ENCODE measurements at regions not wholly inside any gene's neighbourhood (a gene's known extent, or its start where the extent isn't known, plus 50 kb on each side); places are given as distances from the start of the nearest gene placed in this dataset.
"Not testable (repeated sequence)": the region's sequence is repeated elsewhere in the genome, so short reads cannot be mapped to it uniquely, and the experiment has no call there.

GRCh38 chr3:5994651-5995050 is 807.1 kb downstream of the EDEM1 start:
- DNase-seq (ENCODE audit: low read depth), result no peak

GRCh38 chr3:6018456-6018855 is 830.9 kb downstream of the EDEM1 start:
- no peak for DNase-seq (ENCODE audit: low read depth)

GRCh38 chr3:6022621-6023020 is 835.1 kb downstream of the EDEM1 start:
- DNase-seq (ENCODE audit: low read depth), result no peak

GRCh38 chr3:6025032-6025431 is 835.9 kb upstream of the GRM7 start:
- DNase-seq (ENCODE audit: low read depth), result no peak

GRCh38 chr3:6030648-6031047 is 830.3 kb upstream of the GRM7 start:
- not testable (repeated sequence) for DNase-seq (ENCODE audit: low read depth)

GRCh38 chr3:6035626-6036025 is 825.3 kb upstream of the GRM7 start:
- DNase-seq (ENCODE audit: low read depth), result no peak

- DNase-seq (ENCODE audit: low read depth), result no peak
Observed at GRCh38 chr3:6039971-6040370, 820.9 kb upstream of the GRM7 start.

- no peak for DNase-seq (ENCODE audit: low read depth)
Observed at GRCh38 chr3:6041894-6042293, 819.0 kb upstream of the GRM7 start.

- DNase-seq (ENCODE audit: low read depth), result no peak
Observed at GRCh38 chr3:6047016-6047415, 813.9 kb upstream of the GRM7 start.

GRCh38 chr3:6060251-6060650 is 800.7 kb upstream of the GRM7 start:
- no peak for DNase-seq (ENCODE audit: low read depth)

GRCh38 chr3:6062261-6063187 is 798.4 kb upstream of the GRM7 start:
- no peak for DNase-seq (ENCODE audit: low read depth)

- DNase-seq (ENCODE audit: low read depth), result no peak
Observed at GRCh38 chr3:6066397-6066796, 794.5 kb upstream of the GRM7 start.

- not testable (repeated sequence) for DNase-seq (ENCODE audit: low read depth)
Observed at GRCh38 chr3:6066868-6067578, 793.9 kb upstream of the GRM7 start.

GRCh38 chr3:6074952-6075351 is 786.0 kb upstream of the GRM7 start:
- no peak for DNase-seq (ENCODE audit: low read depth)

GRCh38 chr3:6078436-6078835 is 782.5 kb upstream of the GRM7 start:
- DNase-seq (ENCODE audit: low read depth), result no peak

GRCh38 chr3:6079011-6079410 is 781.9 kb upstream of the GRM7 start:
- DNase-seq (ENCODE audit: low read depth), result no peak

GRCh38 chr3:6079561-6080179 is 781.2 kb upstream of the GRM7 start:
- DNase-seq (ENCODE audit: low read depth), result no peak

- no peak for DNase-seq (ENCODE audit: low read depth)
Observed at GRCh38 chr3:6088433-6088832, 772.5 kb upstream of the GRM7 start.

- DNase-seq (ENCODE audit: low read depth), result no peak
Observed at GRCh38 chr3:6089780-6090179, 771.1 kb upstream of the GRM7 start.

- DNase-seq (ENCODE audit: low read depth), result no peak
Observed at GRCh38 chr3:6091262-6091661, 769.7 kb upstream of the GRM7 start.

- no peak for DNase-seq (ENCODE audit: low read depth)
Observed at GRCh38 chr3:6095006-6095405, 765.9 kb upstream of the GRM7 start.

- no peak for DNase-seq (ENCODE audit: low read depth)
Observed at GRCh38 chr3:6097021-6097420, 763.9 kb upstream of the GRM7 start.

- DNase-seq (ENCODE audit: low read depth), result no peak
Observed at GRCh38 chr3:6097556-6097955, 763.4 kb upstream of the GRM7 start.
